Vagina (tissue), 2 donors: ENCODE measurements at regions not wholly inside any gene's neighbourhood (a gene's known extent, or its start where the extent isn't known, plus 50 kb on each side); places are given as distances from the start of the nearest gene placed in this dataset.

Experiments used
- CTCF ChIP-seq, 3 experiments: fragments of 450-650 bp in 2 of 3; fragments of 200-600 bp in 1 of 3; sonication (generic) in 1 of 3; IDR thresholded peaks; one replicate each; pipeline ENCODE4 v1.5.1; 2017 to 2019; ENCODE audit warnings: antibody characterized with exemption in 3 of 3, mild to moderate bottlenecking in 2 of 3, moderate library complexity in 2 of 3
- POLR2A ChIP-seq, 2 donors: fragments of 450-650 bp; IDR thresholded peaks; one replicate each; pipeline ENCODE4 v1.6.1; 2017; ENCODE audit warnings: antibody characterized with exemption in 2 of 2, mild to moderate bottlenecking in 2 of 2, moderate library complexity in 2 of 2
- POLR2AphosphoS5 ChIP-seq, 2 donors: sonication (generic); formaldehyde crosslinking; IDR thresholded peaks; one replicate each; pipeline ENCODE4 v1.9.0; 2017; ENCODE audit warnings: antibody characterized with exemption in 2 of 2, mild to moderate bottlenecking in 2 of 2, low read depth in 1 of 2; ENCODE audit not compliant: insufficient read depth in 1 of 2

GRCh38 chr3:194777729-194778128 is 92.0 kb downstream of the FAM43A start:
- TF ChIP-seq CTCF (IDR thresholded peaks at IDR 0.05), result no peak
- TF ChIP-seq POLR2A (IDR thresholded peaks at IDR 0.05), result no peak
- no peak for TF ChIP-seq POLR2AphosphoS5 (IDR thresholded peaks at IDR 0.05; ENCODE audit: insufficient read depth in 1 of 2, low read depth in 1 of 2)
